ENCODE measurements at regions not wholly inside any gene's neighbourhood (a gene's known extent, or its start where the extent isn't known, plus 50 kb on each side); places are given as distances from the start of the nearest gene placed in this dataset.

DNA sequence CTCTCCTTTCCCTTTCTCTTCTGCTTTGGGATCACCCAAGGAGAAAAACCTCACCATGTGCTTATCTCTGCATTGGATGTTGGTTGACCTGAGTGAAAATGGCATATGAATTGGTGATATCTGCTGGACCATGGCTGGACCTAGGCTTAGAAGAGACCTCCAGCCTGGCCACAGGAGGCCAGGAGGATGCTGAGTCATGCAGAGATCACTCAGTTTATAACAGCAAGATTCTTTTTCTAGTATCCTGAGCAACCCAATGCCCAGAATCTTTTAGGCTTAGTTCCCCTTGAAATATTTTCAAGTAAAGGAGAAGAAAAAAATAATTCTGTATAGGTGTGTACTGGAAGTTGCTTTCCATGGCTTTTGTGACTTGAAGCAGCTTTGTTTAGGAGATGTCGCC, 236.3 kb downstream of the KLF6 start:
- Histone ChIP-seq H3K27me3 (no peaks in the 10 kb centered on the region), H3K27ac (peak overlapping the region in 1 of 10 donors; percentile 6), H3K4me3 (no peak overlapping the region), H3K9me3 (peaks cover 0 to 12% (median 0%) of the 10 kb centered on the region in 11 donors), H3K36me3 (no peaks in the 10 kb centered on the region), H3K4me1 (no peaks in the 10 kb centered on the region)
- intact Hi-C loops (cut with DNase I), result no loop called here
- no peak for ATAC-seq
- no peak for DNase-seq
- 97 to 100% methylated on average over 1 of the region's 1 CpG for WGBS, 2 donors
- TF ChIP-seq, protein P1, sequence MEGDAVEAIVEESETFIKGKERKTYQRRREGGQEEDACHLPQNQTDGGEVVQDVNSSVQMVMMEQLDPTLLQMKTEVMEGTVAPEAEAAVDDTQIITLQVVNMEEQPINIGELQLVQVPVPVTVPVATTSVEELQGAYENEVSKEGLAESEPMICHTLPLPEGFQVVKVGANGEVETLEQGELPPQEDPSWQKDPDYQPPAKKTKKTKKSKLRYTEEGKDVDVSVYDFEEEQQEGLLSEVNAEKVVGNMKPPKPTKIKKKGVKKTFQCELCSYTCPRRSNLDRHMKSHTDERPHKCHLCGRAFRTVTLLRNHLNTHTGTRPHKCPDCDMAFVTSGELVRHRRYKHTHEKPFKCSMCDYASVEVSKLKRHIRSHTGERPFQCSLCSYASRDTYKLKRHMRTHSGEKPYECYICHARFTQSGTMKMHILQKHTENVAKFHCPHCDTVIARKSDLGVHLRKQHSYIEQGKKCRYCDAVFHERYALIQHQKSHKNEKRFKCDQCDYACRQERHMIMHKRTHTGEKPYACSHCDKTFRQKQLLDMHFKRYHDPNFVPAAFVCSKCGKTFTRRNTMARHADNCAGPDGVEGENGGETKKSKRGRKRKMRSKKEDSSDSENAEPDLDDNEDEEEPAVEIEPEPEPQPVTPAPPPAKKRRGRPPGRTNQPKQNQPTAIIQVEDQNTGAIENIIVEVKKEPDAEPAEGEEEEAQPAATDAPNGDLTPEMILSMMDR (IDR thresholded peaks at IDR 0.05), result no peak

DNA sequence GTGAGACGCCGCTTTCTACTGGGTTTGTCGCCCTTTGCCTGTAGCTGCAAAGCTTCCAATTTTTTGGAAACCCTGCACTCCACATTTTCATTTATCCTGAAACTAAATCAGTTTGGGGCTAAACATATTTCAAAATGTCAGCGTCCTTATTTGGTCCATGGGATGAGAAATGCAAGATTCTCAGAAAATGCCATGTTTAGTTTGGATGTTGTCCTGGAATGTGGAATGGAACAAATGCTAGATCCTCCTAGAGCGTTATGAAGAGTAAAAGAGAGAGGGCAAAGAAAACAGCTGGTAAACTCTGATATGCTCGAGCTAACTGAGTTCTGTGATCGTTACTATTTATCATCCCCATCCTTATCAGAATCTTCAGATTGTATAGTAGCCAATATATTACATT, 236.9 kb downstream of the KLF6 start:
- H3K4me1 ChIP-seq, result no peaks in the 10 kb centered on the region
- peak overlapping the region in 1 of 10 donors; percentile 36 for H3K27ac ChIP-seq
- H3K9me3 ChIP-seq, result peaks cover 0 to 12% (median 0%) of the 10 kb centered on the region in 11 donors
- DNase-seq, result no peak
- WGBS, 2 donors, result 69 to 70% methylated on average over 7 of the region's 7 CpGs
- no peaks in the 10 kb centered on the region for H3K27me3 ChIP-seq
- H3K36me3 ChIP-seq, result no peaks in the 10 kb centered on the region
- H3K4me3 ChIP-seq, result no peak overlapping the region
- TF ChIP-seq, protein P1 (IDR thresholded peaks at IDR 0.05), result no peak
- intact Hi-C loops (cut with DNase I), result no loop called here
- ATAC-seq, result peak in 1 of 8 donors; percentile 47

DNA sequence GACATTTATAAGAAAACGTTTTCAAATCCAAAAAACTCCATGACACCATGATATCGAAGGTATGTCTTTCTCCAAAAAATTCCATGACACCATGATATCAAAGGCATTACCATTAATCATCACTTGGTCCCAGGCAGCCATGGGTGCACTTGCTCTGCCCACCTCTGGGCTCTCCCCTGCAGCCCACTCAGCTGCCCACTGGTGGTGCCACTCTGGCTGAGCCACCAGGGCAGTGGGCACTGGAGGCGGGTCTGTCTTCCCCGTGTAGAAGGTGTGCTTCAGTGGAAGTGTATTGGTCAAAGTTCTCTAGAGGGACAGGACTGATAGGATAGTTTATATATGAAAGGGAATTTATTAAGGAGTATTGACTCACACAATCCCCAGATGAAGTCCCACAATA, 240.4 kb downstream of the KLF6 start:
- no peak for DNase-seq
- ATAC-seq, result no peak
- H3K27ac ChIP-seq, result no peak overlapping the region
- H3K27me3 ChIP-seq, result no peaks in the 10 kb centered on the region
- intact Hi-C loops (cut with DNase I), result no loop called here
- peaks cover 0 to under 1% (median 0%) of the 10 kb centered on the region in 9 donors for H3K4me1 ChIP-seq
- no peaks in the 10 kb centered on the region for H3K36me3 ChIP-seq
- H3K4me3 ChIP-seq, result no peak overlapping the region
- WGBS, 2 donors, result 92 to 94% methylated on average over 4 of the region's 4 CpGs
- peaks cover 0 to 12% (median 0%) of the 10 kb centered on the region in 11 donors for H3K9me3 ChIP-seq
- TF ChIP-seq, protein P1 (IDR thresholded peaks at IDR 0.05), result no peak

DNA sequence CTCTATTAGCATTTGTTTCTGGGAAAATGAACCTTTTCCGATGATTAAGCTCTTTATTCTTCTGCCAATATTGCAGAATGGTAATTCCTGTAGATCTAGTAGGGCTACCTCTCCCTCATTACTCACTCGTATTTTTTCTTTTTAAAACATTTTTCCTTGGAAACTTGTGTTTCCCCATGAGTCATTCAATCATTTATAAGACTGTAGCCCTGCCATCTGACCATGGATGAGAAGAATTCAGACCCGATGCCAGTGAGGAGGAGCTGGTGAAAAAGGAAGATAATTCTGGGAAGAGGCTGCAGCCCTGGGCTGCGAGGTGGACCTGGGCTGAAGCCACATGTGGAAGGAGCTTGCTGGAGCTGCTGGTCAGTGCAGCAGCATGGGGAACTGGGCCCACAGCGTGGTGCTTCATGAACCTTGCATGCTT, 242.8 kb downstream of the KLF6 start:
- 78 to 86% methylated on average over 5 of the region's 5 CpGs for WGBS, 2 donors
- DNase-seq, result no peak
- H3K27me3 ChIP-seq, result no peaks in the 10 kb centered on the region
- no peak overlapping the region for H3K4me3 ChIP-seq
- H3K36me3 ChIP-seq, result no peaks in the 10 kb centered on the region
- peaks cover 0 to 10% (median 0%) of the 10 kb centered on the region in 9 donors for H3K4me1 ChIP-seq
- TF ChIP-seq, protein P1 (IDR thresholded peaks at IDR 0.05), result no peak
- intact Hi-C loops (cut with DNase I), result no loop called here
- peak in 3 of 8 donors; percentile 14 to 39 (median 22) for ATAC-seq
- peak overlapping the region in 1 of 10 donors; percentile 22 for H3K27ac ChIP-seq
- peaks cover 0 to 6% (median 0%) of the 10 kb centered on the region in 11 donors for H3K9me3 ChIP-seq
